ENCODE measurements at regions not wholly inside any gene's neighbourhood (a gene's known extent, or its start where the extent isn't known, plus 50 kb on each side); places are given as distances from the start of the nearest gene placed in this dataset.

DNA sequence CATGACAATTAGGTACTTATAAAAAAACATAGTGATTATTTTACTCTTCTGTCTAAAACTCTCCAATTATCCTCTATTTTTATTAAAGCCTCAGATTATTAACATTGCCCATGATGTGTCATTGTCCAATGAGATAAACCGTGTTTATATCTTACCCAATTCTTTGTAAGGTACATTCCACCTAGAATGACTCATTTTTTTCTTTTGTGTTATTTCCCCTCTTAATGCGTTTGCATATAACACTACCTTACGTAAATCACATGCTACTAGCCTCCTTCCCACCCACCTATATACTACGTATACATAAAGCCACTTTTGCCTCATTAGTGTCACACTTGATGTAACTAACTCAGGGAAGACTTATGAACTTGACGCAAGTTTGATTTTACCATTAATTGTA lies 336.3 kb upstream of the PTCHD4 start:
- TF ChIP-seq, protein P1, sequence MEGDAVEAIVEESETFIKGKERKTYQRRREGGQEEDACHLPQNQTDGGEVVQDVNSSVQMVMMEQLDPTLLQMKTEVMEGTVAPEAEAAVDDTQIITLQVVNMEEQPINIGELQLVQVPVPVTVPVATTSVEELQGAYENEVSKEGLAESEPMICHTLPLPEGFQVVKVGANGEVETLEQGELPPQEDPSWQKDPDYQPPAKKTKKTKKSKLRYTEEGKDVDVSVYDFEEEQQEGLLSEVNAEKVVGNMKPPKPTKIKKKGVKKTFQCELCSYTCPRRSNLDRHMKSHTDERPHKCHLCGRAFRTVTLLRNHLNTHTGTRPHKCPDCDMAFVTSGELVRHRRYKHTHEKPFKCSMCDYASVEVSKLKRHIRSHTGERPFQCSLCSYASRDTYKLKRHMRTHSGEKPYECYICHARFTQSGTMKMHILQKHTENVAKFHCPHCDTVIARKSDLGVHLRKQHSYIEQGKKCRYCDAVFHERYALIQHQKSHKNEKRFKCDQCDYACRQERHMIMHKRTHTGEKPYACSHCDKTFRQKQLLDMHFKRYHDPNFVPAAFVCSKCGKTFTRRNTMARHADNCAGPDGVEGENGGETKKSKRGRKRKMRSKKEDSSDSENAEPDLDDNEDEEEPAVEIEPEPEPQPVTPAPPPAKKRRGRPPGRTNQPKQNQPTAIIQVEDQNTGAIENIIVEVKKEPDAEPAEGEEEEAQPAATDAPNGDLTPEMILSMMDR (IDR thresholded peaks at IDR 0.05), result no peak
- no peak for TF ChIP-seq POLR2A (IDR thresholded peaks at IDR 0.05; ENCODE audit: low read depth)

Measured in esophagus muscularis mucosa (tissue), 3 donors.